ENCODE measurements at regions not wholly inside any gene's neighbourhood (a gene's known extent, or its start where the extent isn't known, plus 50 kb on each side); places are given as distances from the start of the nearest gene placed in this dataset.

DNA sequence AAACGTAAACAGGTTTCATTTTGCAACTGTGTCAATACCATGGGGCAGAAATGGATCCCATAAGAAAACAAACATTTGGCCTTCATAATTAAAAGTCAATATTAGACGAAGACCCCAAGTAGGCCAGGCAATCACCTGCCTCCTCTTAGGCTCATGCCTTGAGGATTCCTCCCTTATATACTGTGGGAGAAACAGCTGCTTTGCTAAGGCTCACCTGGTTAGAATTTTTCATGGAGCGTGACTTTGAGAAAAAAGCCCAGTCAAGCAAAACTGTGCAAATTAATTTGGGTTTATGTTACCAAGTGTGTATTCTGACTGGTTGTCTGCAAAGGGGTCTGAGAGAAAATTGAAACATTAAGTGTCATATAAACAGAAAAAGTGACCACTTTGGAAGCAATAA, 605.3 kb upstream of the USP24 start:
- no peaks in the 10 kb centered on the region for H3K27me3 Mint-ChIP-seq (ENCODE audit: insufficient read depth, unreplicated experiment)
- ChIA-PET POLR2A (no interaction called here), CTCF (no interaction called here)
- intact Hi-C loops (cut with micrococcal nuclease), result loop anchor here (10.0 kb wide), 1 partner anchor 96 kb away; no protein-coding TSS in a partner anchor
- no peak overlapping the region for H3K27ac Mint-ChIP-seq (ENCODE audit: low read depth, unreplicated experiment)
- H3K4me3 Mint-ChIP-seq (ENCODE audit: unreplicated experiment), result no peak overlapping the region
- BruUV-seq (replicated peaks), result no TSS peak
- H3K36me3 Mint-ChIP-seq (ENCODE audit: insufficient read depth, unreplicated experiment), result peaks cover 4% of the 10 kb centered on the region
- peaks cover 7% of the 10 kb centered on the region for H3K4me1 Mint-ChIP-seq (ENCODE audit: insufficient read depth, unreplicated experiment)
- DNase-seq (ENCODE audit: unreplicated experiment), result no peak
- TF ChIP-seq, protein P1, sequence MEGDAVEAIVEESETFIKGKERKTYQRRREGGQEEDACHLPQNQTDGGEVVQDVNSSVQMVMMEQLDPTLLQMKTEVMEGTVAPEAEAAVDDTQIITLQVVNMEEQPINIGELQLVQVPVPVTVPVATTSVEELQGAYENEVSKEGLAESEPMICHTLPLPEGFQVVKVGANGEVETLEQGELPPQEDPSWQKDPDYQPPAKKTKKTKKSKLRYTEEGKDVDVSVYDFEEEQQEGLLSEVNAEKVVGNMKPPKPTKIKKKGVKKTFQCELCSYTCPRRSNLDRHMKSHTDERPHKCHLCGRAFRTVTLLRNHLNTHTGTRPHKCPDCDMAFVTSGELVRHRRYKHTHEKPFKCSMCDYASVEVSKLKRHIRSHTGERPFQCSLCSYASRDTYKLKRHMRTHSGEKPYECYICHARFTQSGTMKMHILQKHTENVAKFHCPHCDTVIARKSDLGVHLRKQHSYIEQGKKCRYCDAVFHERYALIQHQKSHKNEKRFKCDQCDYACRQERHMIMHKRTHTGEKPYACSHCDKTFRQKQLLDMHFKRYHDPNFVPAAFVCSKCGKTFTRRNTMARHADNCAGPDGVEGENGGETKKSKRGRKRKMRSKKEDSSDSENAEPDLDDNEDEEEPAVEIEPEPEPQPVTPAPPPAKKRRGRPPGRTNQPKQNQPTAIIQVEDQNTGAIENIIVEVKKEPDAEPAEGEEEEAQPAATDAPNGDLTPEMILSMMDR (IDR thresholded peaks at IDR 0.05; ENCODE audit: unreplicated experiment), result no peak
- H3K9me3 Mint-ChIP-seq (ENCODE audit: unreplicated experiment), result no peaks in the 10 kb centered on the region

DNA sequence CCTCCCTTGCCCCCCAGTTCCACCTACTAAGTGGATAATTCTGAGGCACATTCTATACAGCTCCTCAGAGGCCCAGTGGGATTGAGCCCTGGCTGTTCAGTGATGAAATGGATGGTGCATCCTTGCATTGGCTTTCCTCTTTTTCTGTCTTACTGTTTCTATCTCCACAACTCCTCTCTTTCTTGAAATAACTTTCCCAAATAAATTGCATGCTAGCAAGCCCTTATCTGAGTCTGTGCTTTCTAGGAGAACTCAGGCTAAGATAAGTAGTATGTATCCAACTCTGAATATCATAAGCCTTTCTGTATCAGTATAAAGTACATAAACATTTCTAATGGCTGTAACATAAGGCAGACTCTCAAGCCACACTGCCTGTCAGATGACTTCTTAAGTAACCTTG, 603.8 kb upstream of the USP24 start:
- H3K36me3 Mint-ChIP-seq (ENCODE audit: insufficient read depth, unreplicated experiment), result peaks cover 4% of the 10 kb centered on the region

GRCh38 chr1:55816456-55817426, 601.6 kb upstream of the USP24 start:
- ChIA-PET POLR2A (no interaction called here), CTCF (interaction anchor here (1.3 to 1.4 kb wide), 2 partner anchors 10 to 76 kb away, joined by 3 read pairs; no protein-coding TSS in a partner anchor)
- Mint-ChIP-seq H3K4me1 (ENCODE audit: insufficient read depth, unreplicated experiment) (peaks cover 21% of the 10 kb centered on the region), H3K9me3 (ENCODE audit: unreplicated experiment) (no peaks in the 10 kb centered on the region), H3K4me3 (ENCODE audit: unreplicated experiment) (no peak overlapping the region), H3K27ac (ENCODE audit: low read depth, unreplicated experiment) (no peak overlapping the region), H3K36me3 (ENCODE audit: insufficient read depth, unreplicated experiment) (no peaks in the 10 kb centered on the region), H3K27me3 (ENCODE audit: insufficient read depth, unreplicated experiment) (no peaks in the 10 kb centered on the region)
- DNase-seq (ENCODE audit: unreplicated experiment), result no peak
- BruUV-seq (replicated peaks), result no TSS peak
- intact Hi-C loops (cut with micrococcal nuclease), result no loop called here
- TF ChIP-seq, protein P1 (IDR thresholded peaks at IDR 0.05; ENCODE audit: unreplicated experiment), result no peak

More for the DNA sequence above, 603.8 kb upstream of the USP24 start:
- Mint-ChIP-seq H3K27ac (ENCODE audit: low read depth, unreplicated experiment) (no peak overlapping the region), H3K4me3 (ENCODE audit: unreplicated experiment) (no peak overlapping the region), H3K4me1 (ENCODE audit: insufficient read depth, unreplicated experiment) (peaks cover 7% of the 10 kb centered on the region), H3K27me3 (ENCODE audit: insufficient read depth, unreplicated experiment) (no peaks in the 10 kb centered on the region), H3K9me3 (ENCODE audit: unreplicated experiment) (no peaks in the 10 kb centered on the region)
- TF ChIP-seq, protein P1 (IDR thresholded peaks at IDR 0.05; ENCODE audit: unreplicated experiment), result no peak
- CTCF ChIA-PET, result no interaction called here
- no peak for DNase-seq (ENCODE audit: unreplicated experiment)
- BruUV-seq (replicated peaks), result no TSS peak
- intact Hi-C loops (cut with micrococcal nuclease), result no loop called here
- POLR2A ChIA-PET, result no interaction called here

GRCh38 chr1:55815745-55816455, 600.7 kb upstream of the USP24 start:
- Mint-ChIP-seq H3K9me3 (ENCODE audit: unreplicated experiment) (no peaks in the 10 kb centered on the region), H3K27me3 (ENCODE audit: insufficient read depth, unreplicated experiment) (no peaks in the 10 kb centered on the region), H3K27ac (ENCODE audit: low read depth, unreplicated experiment) (no peak overlapping the region), H3K36me3 (ENCODE audit: insufficient read depth, unreplicated experiment) (no peaks in the 10 kb centered on the region), H3K4me3 (ENCODE audit: unreplicated experiment) (no peak overlapping the region), H3K4me1 (ENCODE audit: insufficient read depth, unreplicated experiment) (peaks cover 14% of the 10 kb centered on the region)
- no peak for DNase-seq (ENCODE audit: unreplicated experiment)
- TF ChIP-seq, protein P1 (IDR thresholded peaks at IDR 0.05; ENCODE audit: unreplicated experiment), result no peak
- POLR2A ChIA-PET, result no interaction called here
- no TSS peak for BruUV-seq (replicated peaks)
- CTCF ChIA-PET, result interaction anchor here (1.3 to 1.4 kb wide), 2 partner anchors 9 to 77 kb away, joined by 3 read pairs; no protein-coding TSS in a partner anchor
- intact Hi-C loops (cut with micrococcal nuclease), result no loop called here

Measured in MCF 10A (cell line).